Stimulated activated CD4-positive, alpha-beta T cell treated with anti-CD3 and anti-CD28 coated beads, Interleukin-1b, Interleukin-23, amount 100 ng/mL, for 24 hours (primary cell): ENCODE measurements at regions not wholly inside any gene's neighbourhood (a gene's known extent, or its start where the extent isn't known, plus 50 kb on each side); places are given as distances from the start of the nearest gene placed in this dataset.

Source experiments
- DNase-seq, 4 experiments: peaks; one replicate each; pipeline ENCODE4 v3.0.0-alpha.2; 2020; ENCODE audit warnings: low read depth in 4 of 4, low spot score in 1 of 4

DNA sequence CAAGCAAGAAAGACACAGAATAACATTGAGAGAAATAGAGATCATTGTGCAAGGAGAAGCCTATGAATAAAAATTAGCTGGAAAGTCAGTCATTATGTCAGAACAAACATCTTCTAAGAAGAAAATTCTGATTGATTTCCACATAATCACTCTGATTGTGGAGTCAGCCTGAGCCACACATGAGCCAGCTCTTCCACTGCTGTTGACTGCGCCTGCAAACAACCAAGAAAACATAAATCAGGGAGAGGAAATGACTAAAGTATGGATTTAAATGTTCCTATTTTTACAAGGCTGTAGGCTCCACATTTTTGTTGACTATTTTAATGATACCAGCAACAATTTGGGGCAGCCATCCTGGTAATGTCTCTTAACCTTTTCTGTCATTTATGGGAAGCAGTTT lies 962.3 kb downstream of the EFNB2 start:
- no peak for DNase-seq

DNA sequence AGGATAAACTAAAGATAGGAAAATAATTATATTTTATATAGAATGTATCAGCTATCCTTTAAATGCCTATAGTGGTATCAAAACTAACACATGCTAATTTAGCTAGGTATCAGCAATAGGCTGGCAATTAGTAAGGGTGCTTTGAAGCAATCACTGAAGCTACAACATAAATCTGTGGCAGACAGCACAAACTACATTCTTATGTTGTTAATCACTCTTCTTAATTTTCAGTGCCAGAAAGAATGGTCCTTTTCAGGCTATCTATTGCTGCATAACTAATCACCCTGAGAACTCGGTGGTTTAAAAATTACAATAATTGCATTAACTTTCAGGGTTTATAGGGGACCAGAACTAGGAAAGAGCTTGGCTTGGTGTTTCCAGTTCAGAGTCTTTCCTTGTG lies 963.1 kb downstream of the EFNB2 start:
- no peak for DNase-seq

DNA sequence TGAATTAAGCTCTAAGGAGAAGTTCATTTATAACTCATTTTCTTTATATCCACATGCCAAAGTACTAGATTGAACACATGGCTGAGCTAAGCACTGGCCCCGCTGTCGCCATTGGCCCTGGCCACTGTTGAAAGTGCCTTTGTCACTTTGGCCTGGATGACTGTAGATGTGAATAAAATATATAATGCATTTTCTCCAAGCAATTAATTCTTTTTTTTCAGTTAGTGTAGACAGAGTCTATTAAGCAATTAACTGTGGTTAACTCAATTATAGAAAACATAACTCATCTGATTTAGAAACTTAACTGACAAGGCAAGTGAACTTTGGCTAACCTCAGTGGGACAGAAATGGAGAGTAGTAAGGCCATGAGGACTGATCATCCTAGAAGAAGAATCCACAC lies 965.6 kb downstream of the EFNB2 start:
- DNase-seq, result no peak

DNA sequence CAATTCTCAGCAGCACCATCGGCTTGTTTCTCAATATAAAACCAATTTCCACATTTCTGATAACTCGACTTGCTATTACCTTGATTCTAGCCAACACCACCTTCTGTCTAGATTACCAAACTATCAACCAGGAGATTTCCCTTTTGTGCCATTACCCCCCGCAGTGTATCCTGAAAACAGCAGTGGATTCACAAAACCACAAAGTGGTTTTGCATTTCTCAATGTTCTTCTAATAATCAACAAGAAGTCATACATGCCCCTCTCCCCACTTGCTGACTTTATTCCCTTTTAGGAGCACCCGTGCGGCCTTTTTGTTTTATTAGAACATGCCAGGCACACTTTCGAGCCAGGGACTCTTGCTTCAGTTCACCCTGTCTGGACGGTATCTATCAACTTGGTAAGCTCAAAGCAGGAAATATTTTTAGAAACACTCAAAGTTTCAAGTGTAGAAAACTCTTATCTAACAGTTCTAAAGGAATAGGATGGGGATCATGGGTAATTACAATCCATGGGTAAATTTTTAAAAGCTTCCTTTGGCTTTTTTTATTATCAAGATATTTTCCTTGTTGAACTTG lies 967.4 kb downstream of the EFNB2 start:
- DNase-seq, result no peak

DNA sequence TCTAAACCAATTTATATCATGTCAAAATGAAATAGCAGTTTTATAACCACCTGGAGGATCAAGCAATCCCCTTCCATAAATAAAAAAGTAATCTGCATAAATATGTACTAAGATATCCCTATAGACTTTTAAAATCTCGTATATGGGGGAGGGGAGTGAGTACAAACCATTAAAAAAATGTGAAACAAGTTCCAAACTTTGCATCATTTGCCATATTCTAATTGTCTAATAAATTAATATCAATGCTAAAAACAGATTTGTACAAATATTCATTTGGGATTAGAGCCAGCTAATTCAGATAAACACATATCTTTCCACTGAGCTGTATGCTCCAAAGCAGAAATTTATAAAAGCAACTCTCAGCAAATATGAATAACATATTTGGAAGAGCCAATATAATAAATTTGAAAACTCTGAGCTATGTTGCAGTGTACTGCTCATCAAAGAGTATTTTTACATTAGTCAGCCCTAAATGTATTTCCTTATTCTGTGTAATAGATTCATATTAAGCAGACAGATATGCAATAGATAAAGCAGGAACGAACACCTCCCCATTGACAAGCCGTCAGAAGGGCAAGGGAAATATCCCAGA lies 970.2 kb downstream of the EFNB2 start:
- no peak for DNase-seq

DNA sequence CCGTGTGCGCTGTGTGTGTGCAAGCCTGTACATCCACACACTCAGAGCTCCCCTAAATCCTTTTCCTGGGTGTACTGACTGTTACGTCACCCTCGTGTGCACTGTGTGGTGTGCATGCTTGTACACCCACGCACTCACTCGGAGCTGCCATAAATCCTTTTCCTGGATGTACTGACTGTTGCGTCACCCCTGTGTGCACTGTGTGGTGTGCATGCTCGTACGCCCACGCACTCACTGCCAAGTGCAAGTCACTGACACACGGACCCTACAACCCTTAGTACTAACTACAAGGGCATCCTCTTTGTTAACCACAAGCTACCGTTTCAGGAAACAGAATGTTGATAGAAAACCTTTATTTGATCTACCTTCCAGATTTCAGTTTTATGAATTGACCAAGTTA lies 983.4 kb downstream of the EFNB2 start:
- DNase-seq, result no peak

DNA sequence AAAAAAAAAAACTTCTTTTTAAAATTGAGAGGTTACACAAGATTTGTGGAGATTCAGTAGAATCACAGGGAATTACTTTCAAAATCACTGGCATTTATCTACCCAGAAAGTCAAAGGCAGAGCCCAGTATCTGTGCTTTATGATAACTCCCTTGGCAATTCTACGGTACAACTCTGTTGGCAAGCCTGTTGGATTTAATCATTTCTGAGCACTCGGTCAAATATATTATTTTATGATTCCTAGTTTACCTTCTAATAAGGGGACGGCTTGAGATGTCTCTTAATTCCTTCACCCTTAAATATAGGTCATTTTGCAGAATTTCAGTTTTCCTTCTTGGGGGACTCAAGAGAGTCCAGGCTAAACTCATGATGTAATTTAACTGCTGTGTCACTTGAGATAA lies 987.6 kb downstream of the EFNB2 start:
- no peak for DNase-seq

DNA sequence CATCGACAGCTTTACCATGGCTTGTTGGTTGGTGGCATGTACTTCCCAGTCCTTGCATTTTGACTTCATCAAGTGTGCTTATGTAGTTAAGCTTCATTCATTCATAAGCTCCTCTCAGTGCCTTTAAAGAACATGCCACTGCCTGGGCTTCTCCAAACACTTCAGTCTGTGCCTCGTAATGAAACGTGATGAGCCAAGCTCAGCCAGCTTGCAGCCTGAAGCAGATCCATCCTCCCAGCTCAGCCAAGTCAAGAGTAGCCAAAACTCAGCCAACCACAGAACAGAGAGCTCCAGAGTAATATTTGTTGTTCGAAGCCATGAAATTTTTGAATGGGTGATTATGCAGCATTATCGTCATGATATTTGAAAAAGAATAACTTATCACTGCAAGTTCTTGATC lies 989.7 kb downstream of the EFNB2 start:
- no peak for DNase-seq

DNA sequence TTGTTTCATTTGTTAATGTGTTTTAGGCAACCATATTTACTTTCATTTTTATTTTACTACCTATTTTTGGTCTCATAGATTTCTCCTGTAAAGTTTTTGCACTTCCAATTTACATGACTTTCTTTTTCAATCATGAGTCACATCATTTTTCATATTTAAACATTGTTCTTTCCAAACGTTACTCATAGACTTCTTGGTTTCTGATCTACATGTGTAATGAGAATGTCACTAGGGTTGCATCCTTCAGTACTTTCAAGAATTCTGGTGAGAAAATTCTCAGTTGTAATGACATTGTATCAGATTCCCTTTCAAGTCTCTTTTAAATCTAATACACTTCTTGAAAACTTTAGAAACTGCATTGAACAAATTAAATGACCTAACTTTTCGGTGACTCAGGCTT lies 991.7 kb downstream of the EFNB2 start:
- DNase-seq, result no peak

DNA sequence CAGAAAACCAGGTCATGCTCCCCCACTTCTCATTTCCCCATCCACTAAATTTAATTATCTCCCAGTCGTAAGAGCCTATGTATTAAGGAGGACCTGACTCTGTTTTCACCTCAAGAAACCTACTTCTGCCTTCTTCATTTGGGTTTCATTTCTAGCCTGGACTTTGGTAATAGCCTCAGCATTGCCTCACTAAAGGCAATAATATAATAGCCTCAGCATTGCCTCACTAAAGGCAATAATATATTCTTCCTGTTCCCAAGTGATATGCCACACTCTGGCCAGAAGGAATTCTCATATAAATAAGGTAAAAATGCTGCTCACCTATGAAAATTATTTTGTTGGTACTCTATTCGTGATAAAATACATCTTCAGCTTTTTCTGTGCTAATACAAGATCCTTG lies 993.9 kb downstream of the EFNB2 start:
- no peak for DNase-seq

DNA sequence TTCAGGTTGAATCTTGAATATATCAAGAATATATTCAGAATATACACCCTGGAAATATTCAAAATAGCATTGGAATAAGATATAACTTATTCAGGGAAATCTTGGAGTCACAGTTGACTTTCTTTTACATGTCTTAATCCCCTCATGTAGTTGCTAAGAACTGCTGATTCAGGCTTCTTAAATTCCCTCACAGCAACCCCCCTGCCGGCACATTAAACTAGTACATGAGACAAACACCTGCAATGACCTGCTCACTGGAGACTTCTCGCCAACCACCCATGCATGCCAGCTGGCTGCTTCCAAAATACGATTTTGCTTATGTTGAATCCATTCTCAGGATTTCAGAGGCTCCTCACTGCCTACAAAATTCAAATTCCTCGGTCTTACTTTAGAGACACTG lies 997.1 kb downstream of the EFNB2 start:
- DNase-seq, result no peak

DNA sequence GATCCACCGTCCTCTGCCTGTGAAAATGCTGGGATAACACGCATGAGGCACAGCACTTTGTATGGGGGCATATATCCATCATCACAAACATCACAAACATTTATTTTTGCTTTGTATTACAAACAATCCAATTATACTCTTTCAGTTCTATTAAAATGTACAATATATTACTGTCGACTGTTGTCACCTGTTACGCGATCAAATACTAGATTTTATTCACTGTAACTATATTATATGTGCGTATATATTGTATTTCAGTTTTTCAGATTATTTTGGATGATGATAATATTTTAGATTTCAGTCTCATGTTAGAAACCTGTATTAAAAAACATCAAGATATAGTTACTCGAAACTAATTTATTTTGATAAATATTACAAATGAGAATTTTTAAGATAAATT lies 998.3 kb downstream of the EFNB2 start:
- DNase-seq, result no peak

DNA sequence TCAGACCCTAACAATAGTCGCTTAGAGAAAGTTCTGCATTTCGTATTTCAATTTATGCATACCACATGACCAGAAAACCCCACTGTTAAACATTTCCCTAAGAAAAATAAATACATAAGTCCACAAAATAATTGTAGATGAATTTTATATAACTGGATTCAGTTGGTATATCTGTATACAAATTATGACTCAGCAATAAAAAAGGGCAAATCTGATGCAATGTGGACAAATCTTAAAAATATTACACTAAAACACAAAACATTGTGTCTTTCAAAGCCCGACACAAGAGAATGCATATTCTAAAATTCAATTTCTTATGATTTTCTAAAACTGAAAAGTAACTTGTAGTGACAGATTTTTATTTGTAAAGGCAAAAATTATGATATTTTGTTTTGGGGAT lies 1005.0 kb downstream of the EFNB2 start:
- DNase-seq, result no peak

DNA sequence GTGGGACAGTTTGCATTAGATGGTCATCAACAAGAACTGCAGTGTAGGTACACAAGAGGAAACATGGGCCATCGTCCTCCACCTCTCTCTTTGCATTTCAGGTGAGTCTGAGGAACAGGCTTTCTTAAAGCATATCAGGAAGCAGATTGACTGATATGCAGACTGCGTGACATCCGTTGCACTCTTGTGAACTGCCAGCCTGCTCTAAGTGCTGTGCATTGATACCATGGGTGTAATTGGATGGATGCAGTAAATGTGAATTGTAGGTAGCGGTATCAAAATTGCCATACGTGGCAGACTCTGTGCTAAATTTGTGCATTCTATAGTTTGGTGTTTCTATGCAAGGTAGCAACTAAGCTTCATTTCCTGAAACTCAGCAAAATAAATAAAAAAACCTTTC lies 1008.3 kb downstream of the EFNB2 start:
- DNase-seq, result no peak

DNA sequence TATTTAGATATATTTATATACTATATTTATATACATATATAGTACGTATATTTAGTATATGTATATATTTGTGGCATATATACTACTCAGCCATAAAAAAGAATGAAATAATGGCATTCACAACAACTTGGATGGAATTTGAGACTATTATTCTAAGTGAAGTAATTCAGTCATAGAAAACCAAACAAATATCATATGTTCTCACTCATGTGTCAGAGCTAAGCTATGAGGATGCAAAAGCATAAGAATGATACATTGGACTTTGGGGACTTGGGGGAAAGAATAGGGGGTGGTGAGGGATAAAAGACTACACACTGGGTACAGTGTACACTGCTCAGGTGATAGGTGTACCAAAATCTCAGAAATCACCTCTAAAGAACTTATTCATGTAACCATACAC lies 1015.7 kb downstream of the EFNB2 start:
- no peak for DNase-seq

DNA sequence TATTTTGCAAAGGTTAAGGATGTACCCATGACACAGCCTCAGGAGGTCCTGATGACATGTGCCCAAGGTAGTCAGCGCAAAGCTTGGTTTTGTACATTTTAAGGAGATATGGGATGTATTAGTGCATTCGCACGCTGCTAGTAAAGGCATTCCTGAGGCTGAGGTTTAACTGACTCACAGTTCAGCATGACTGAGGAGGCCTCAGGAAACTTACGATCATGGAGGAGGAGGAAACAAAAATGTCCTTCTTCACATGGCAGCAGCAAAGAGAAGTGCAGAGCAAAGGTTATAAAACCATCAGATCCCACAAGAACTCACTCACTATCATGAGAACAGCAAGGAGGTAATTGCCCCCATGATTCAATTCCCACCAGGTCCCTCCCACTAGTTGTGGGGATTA lies 1017.4 kb downstream of the EFNB2 start:
- DNase-seq, result no peak

DNA sequence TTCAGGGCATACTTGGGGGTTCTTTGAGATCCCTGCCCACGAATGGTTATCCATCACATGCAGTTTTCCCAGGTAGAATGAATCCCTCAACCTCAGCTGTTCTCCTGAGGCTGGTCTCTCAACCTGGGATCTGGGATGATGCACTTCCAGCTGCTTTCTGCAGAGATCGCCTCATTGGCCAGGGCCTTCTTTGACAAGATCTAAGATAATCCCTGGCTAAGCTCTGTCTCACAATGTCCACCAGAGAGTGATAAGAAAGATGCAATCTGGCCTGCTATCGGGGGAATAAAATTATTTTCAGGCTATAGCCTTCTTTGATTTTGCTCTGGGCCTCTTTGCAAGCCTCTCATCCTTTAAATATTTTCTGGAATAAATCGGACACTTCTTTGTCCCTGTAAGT lies 1021.1 kb downstream of the EFNB2 start:
- DNase-seq, result no peak

DNA sequence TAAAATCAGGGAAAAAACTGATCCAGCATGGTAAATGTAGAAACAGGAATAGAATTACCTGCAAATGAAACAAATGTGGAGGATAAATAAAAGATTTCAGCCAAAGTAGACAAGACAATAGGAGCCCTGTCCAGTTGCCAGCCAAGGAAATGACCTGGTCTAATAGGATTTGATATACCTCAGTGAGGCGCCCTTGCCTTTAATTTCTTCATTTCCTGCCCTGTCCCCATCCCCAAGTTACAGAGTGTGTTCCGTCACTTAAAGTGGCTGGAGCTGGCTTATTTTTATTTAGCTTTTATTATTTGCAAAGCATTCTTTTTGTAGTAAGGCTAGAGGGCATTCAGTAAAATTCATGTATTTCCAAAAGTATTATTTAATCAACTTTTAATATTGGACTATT lies 1022.0 kb downstream of the EFNB2 start:
- no peak for DNase-seq

DNA sequence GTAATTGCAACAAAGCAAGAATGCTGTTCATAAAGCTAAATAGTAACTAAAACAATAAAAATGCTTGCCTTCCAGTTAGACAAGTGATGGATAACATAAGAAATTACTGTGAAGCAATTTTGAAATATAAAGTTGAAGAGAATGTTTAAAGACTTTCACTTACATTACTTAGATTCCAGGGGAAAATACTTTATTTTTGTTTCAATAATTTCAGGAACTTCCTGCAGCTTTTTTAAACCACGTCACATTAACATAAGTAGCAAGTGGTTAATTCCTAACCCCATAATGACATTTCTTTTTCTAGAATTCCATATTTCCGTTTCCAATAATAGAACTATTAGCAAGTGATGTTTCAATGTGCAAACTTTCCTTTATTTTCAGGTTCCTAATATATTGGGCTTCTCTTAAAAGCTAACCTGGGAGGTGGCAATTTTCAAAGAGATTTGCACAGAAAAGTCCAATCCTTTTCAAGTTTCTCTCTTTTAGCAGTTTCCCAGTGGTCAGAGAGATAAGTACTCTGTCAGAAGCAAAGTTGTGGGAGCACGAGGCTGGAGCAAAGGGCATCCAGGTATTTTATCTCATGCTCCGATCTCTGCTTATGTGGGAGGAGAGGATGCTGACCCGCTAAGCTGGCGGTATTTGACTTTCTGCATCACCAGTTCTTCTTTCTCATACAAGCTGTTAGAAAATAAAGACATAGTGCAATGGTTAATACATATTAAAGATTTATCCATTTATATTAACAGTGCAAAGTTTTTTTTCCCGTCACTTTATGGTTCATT lies 1025.3 kb downstream of the EFNB2 start:
- no peak for DNase-seq

DNA sequence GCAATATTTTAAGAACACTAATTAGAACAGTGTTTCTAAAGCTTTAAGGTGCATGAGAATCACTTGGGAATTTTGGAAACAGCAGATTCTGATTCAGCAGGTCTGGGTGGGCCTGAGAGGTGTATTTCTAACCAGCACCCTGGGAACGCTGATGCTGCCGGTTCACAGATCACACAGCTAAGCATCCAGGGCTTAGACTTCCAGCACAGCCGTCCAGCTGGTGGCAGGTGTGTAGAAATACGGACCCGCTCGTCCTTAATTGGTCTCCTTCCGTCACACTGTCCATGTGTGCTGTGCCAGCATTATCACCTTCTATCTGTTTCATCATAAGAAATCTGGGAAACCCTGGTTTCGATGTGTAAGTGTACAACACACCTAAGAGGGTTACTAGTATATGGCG lies 1029.0 kb downstream of the EFNB2 start:
- no peak for DNase-seq

DNA sequence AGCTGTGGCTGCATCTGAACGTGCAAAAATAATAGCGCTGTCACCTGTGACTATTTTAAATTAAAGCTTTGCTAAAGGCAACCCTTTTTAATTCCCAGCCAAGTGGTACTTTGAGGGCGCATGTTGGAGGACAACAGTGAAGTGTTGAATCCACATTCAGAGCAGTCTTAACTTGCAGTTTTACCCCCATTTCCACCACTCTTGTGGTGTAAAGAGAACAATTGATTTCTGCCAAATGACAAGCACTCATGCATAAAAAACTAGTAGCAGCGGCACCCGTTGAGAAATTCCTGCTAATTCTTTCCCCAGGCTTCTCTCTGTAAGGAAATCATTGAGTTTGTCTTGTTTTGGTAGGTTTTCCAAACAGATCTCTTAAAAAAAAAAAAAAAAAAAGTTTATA lies 1033.3 kb downstream of the EFNB2 start:
- DNase-seq, result no peak

DNA sequence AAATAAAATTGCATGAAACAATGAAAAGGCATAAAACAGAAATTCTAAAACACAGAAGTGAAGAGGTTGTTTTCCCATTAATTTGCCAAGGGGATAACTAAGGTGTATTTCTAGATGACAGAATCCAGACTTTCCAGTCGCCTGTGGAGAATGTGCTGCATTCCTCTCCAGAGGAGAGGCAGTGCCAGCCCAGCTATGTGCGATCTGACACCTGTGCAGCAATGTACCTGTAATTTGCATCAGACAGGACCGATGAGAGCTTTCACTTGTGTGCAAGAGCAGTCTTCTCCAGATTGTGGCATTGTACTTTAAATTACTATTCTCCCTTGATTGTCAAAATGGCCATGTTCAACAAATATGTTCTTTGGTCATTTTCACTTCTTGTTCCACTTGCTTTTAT lies 1037.9 kb downstream of the EFNB2 start:
- DNase-seq, result no peak

DNA sequence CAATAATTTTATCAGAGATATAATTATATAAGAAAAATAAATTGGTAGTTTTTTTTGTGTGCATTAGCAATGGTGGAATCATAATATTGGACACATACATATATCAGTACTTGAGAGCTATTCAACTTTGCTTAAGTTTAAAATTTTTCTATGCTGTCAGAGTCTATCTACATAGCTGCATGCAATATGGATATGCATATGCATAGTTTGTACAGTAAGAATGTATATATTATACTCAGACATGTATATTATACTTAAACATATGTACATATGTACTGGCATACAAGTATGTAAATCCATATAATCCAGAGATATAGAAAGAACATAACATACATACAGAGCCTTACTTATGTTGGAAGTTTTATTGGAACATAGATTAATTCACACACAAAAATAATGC lies 1043.2 kb downstream of the EFNB2 start:
- DNase-seq, result no peak
